CD14-positive monocyte (primary cell): ENCODE measurements at regions not wholly inside any gene's neighbourhood (a gene's known extent, or its start where the extent isn't known, plus 50 kb on each side); places are given as distances from the start of the nearest gene placed in this dataset.

Source experiments
- DNase-seq, 3 donors: peaks; one replicate each; pipeline ENCODE4 v3.0.0-alpha.2; 2011 to 2022
- H2AFZ ChIP-seq: 2 replicates; pipeline ENCODE4 v1.6.0; 2012; ENCODE audit warnings: mild to moderate bottlenecking, low read depth, low read length, inconsistent platforms; ENCODE audit not compliant: insufficient read depth, poor library complexity, severe bottlenecking
- H3K27ac ChIP-seq, 2 donors: 1 replicate in 1 of 2; 2 replicates in 1 of 2; pipeline ENCODE4 v1.5.1; 2012 to 2013; ENCODE audit warnings: low read length in 2 of 2, control low read depth in 1 of 2, inconsistent platforms in 1 of 2, low read depth in 1 of 2, mild to moderate bottlenecking in 1 of 2
- H3K27me3 ChIP-seq, 2 donors: one replicate each; pipeline versions ENCODE4 v1.6.0 to v1.6.1; 2011 to 2013; ENCODE audit warnings: low read length in 2 of 2; ENCODE audit not compliant: control insufficient read depth in 2 of 2, insufficient read depth in 2 of 2
- H3K36me3 ChIP-seq, 2 donors: replicated peaks in 1 of 2; 1 replicate in 1 of 2; 2 replicates in 1 of 2; pipeline versions ENCODE4 v1.5.1 to v1.6.1; 2012 to 2013; ENCODE audit warnings: low read length in 2 of 2, control low read depth in 1 of 2, inconsistent platforms in 1 of 2, mild to moderate bottlenecking in 1 of 2; ENCODE audit not compliant: insufficient read depth in 2 of 2, control insufficient read depth in 1 of 2
- H3K4me1 ChIP-seq, 2 donors: 1 replicate in 1 of 2; 2 replicates in 1 of 2; pipeline versions ENCODE4 v1.5.1 to v1.6.1; 2012 to 2013; ENCODE audit warnings: low read length in 2 of 2, control low read depth in 1 of 2, inconsistent platforms in 1 of 2, mild to moderate bottlenecking in 1 of 2, moderate library complexity in 1 of 2; ENCODE audit not compliant: insufficient read depth in 2 of 2, control insufficient read depth in 1 of 2
- H3K4me2 ChIP-seq: replicated peaks from 2 replicates; pipeline ENCODE3; 2012; ENCODE audit warnings: low read length, moderate library complexity, mild to moderate bottlenecking; ENCODE audit not compliant: poor library complexity, severe bottlenecking; ENCODE audit errors: extremely low read depth
- H3K4me3 ChIP-seq, 3 experiments: fragments of 200-600 bp in 1 of 3; sonication (generic) in 1 of 3; replicated peaks in 1 of 3; 1 replicate in 2 of 3; 2 replicates in 1 of 3; pipeline ENCODE4 v1.5.1; 2011 to 2013; ENCODE audit warnings: low read length in 3 of 3, mild to moderate bottlenecking in 3 of 3, control low read depth in 2 of 3, low read depth in 2 of 3, inconsistent platforms in 1 of 3, moderate library complexity in 1 of 3
- H3K79me2 ChIP-seq: 2 replicates; pipeline ENCODE4 v1.6.0; 2012; ENCODE audit warnings: mild to moderate bottlenecking, control low read depth, inconsistent platforms, low read length, moderate library complexity; ENCODE audit not compliant: insufficient read depth
- H3K9ac ChIP-seq: 2 replicates; pipeline ENCODE4 v1.6.0; 2017; ENCODE audit warnings: low read length, mild to moderate bottlenecking; ENCODE audit not compliant: insufficient read depth, poor library complexity, severe bottlenecking
- H3K9me3 ChIP-seq, 2 donors: replicated peaks in 1 of 2; 1 replicate in 1 of 2; 2 replicates in 1 of 2; pipeline versions ENCODE4 v1.5.1 to v1.6.1; 2012 to 2013; ENCODE audit warnings: low read length in 2 of 2, control low read depth in 1 of 2; ENCODE audit not compliant: control insufficient read depth in 1 of 2, insufficient read depth in 1 of 2
- H4K20me1 ChIP-seq: 2 replicates; pipeline ENCODE4 v1.6.0; 2012; ENCODE audit warnings: mild to moderate bottlenecking, low read length, control low read depth, moderate library complexity; ENCODE audit not compliant: insufficient read depth
- H3K27ac Mint-ChIP-seq, 7 donors: one replicate each; pipeline ENCODE4 v1.8.0; 2020; ENCODE audit warnings: mild to moderate bottlenecking in 7 of 7, mixed read lengths in 7 of 7, moderate library complexity in 6 of 7, inconsistent platforms in 2 of 7
- H3K27me3 Mint-ChIP-seq, 3 donors: one replicate each; pipeline ENCODE4 v1.8.0; 2021 to 2022; ENCODE audit warnings: low read depth in 3 of 3, mild to moderate bottlenecking in 3 of 3, mixed read lengths in 3 of 3, moderate library complexity in 3 of 3, inconsistent platforms in 1 of 3
- H3K36me3 Mint-ChIP-seq, 2 donors: one replicate each; pipeline ENCODE4 v1.8.0; 2020; ENCODE audit warnings: mixed read lengths in 2 of 2, inconsistent platforms in 1 of 2, mild to moderate bottlenecking in 1 of 2
- H3K4me1 Mint-ChIP-seq: one replicate; pipeline ENCODE4 v1.8.0; 2020; ENCODE audit warnings: mild to moderate bottlenecking, mixed read lengths
- H3K4me3 Mint-ChIP-seq, 2 donors: one replicate each; pipeline ENCODE4 v1.8.0; 2020; ENCODE audit warnings: mild to moderate bottlenecking in 2 of 2, mixed read lengths in 2 of 2, moderate library complexity in 1 of 2
- H3K9me3 Mint-ChIP-seq, 7 donors: one replicate each; pipeline ENCODE4 v1.8.0; 2020 to 2022; ENCODE audit warnings: mixed read lengths in 7 of 7, mild to moderate bottlenecking in 6 of 7, moderate library complexity in 6 of 7, inconsistent platforms in 2 of 7
- CTCF ChIP-seq: fragments of 200-600 bp; IDR thresholded peaks from one replicate; pipeline ENCODE4 v1.8.0; 2022; ENCODE audit warnings: antibody characterized with exemption, mild to moderate bottlenecking
- WGBS: methylation state at CpG from one replicate; pipeline ENCODE4 v1.1.5; 2013; ENCODE audit warnings: missing lambda C conversion rate; ENCODE audit not compliant: insufficient coverage; 5-methylcytosine and 5-hydroxymethylcytosine counted together
- intact Hi-C, 2 donors: fragments of 100-400 bp; cut with micrococcal nuclease; formaldehyde crosslinking; loops; one replicate each; pipeline versions ENCODE4 v1.15.0 to v1.15.1; 2023

GRCh38 chrX:7580127-7580526 is 262.8 kb upstream of the VCX start:
- H4K20me1 ChIP-seq = no peaks in the 10 kb centered on the region
- intact Hi-C loops = no loop called here
- no peak for DNase-seq
- no peaks in the 10 kb centered on the region for H3K27me3 ChIP-seq
- H3K4me3 ChIP-seq = no peak overlapping the region
- H3K79me2 ChIP-seq = no peaks in the 10 kb centered on the region
- Mint-ChIP-seq H3K27me3 (no peaks in the 10 kb centered on the region), H3K27ac (no peak overlapping the region), H3K4me3 (no peak overlapping the region), H3K36me3 (no peaks in the 10 kb centered on the region), H3K4me1 (no peaks in the 10 kb centered on the region), H3K9me3 (peaks cover 0 to 2% (median 0%) of the 10 kb centered on the region in 7 donors)
- H3K9ac ChIP-seq = no peak overlapping the region
- no peaks in the 10 kb centered on the region for H3K9me3 ChIP-seq
- TF ChIP-seq CTCF = no peak
- H3K36me3 ChIP-seq = no peaks in the 10 kb centered on the region
- no peak overlapping the region for H3K4me2 ChIP-seq
- H2AFZ ChIP-seq = no peak overlapping the region
- no peak overlapping the region for H3K27ac ChIP-seq
- WGBS = no CpG with 5 or more reads among the region's 2 CpGs
- no peaks in the 10 kb centered on the region for H3K4me1 ChIP-seq

GRCh38 chrX:7574325-7574724 is 268.6 kb upstream of the VCX start:
- Histone ChIP-seq H3K36me3 (no peaks in the 10 kb centered on the region), H3K9ac (no peak overlapping the region), H3K27me3 (no peaks in the 10 kb centered on the region), H3K9me3 (no peaks in the 10 kb centered on the region), H3K79me2 (no peaks in the 10 kb centered on the region), H3K4me2 (no peak overlapping the region), H3K27ac (no peak overlapping the region), H4K20me1 (no peaks in the 10 kb centered on the region), H3K4me1 (no peaks in the 10 kb centered on the region), H3K4me3 (no peak overlapping the region), H2AFZ (no peak overlapping the region)
- Mint-ChIP-seq H3K9me3 (peaks cover 0 to 2% (median 0%) of the 10 kb centered on the region in 7 donors), H3K27me3 (peaks cover 0 to 2% (median 0%) of the 10 kb centered on the region in 3 donors), H3K4me3 (no peak overlapping the region), H3K27ac (no peak overlapping the region), H3K4me1 (no peaks in the 10 kb centered on the region), H3K36me3 (no peaks in the 10 kb centered on the region)
- WGBS = no CpG with 5 or more reads among the region's 3 CpGs
- intact Hi-C loops = no loop called here
- DNase-seq = no peak
- TF ChIP-seq CTCF = no peak
